K562 (cell line): ENCODE measurements at regions not wholly inside any gene's neighbourhood (a gene's known extent, or its start where the extent isn't known, plus 50 kb on each side); places are given as distances from the start of the nearest gene placed in this dataset.

ENCODE experiments used
- ATAC-seq: fragments of 200-7000 bp; cut with Tn5 transposase; 3 replicates; pipeline ENCODE4 v1.9.1; 2020; ENCODE audit warnings: moderate library complexity
- BruUV-seq: library from RNA; stranded (reverse); fragments of 400-500 nt; replicated peaks from 2 replicates; lab custom pipeline; 2021; lab: Mats Ljungman, UMichigan
- CTCF ChIA-PET: fragments of 300-600 bp; formaldehyde crosslinking; extraction: SDS; loops from one replicate; lab custom pipeline; 2021; ENCODE audit warnings: low intra/inter-chr PET ratio; lab: Yijun Ruan, JAX
- POLR2A ChIA-PET: fragments of 300-600, 350-650 bp; sonication (Branson Sonifier 250); formaldehyde crosslinking; extraction: SDS; loops from one replicate; lab custom pipeline; 2021; ENCODE audit warnings: antibody characterized with exemption, inconsistent platforms; lab: Yijun Ruan, JAX
- DNase-seq, 4 experiments: peaks; one replicate each; pipeline versions ENCODE4 v3.0.0 to v3.0.0-alpha.2; 2011 to 2018; ENCODE audit warnings: low spot score in 3 of 4, mixed read lengths in 3 of 4; ENCODE audit errors: extremely low read depth in 1 of 4
- FAIRE-seq: peaks from 2 replicates; lab custom pipeline; 2011; peaks lifted over from hg19 to GRCh38; lab: Jason Lieb, UNC
- H2AFZ ChIP-seq: 2 replicates; pipeline ENCODE4 v1.6.0; 2011; ENCODE audit warnings: low read depth, low read length, control low read depth, inconsistent platforms
- H3K27ac ChIP-seq: fragments of 200-600 bp; 3 replicates; pipeline ENCODE4 v1.8.0; 2011; ENCODE audit warnings: low read depth, mild to moderate bottlenecking, control low read depth, inconsistent platforms, low read length, moderate library complexity, mixed read lengths; ENCODE audit errors: extremely low read depth
- H3K27me3 ChIP-seq, 2 experiments: fragments of 300-600 bp in 1 of 2; 2 replicates in 1 of 2; 3 replicates in 1 of 2; pipeline versions ENCODE4 v1.6.0 to v1.8.0; 2011; ENCODE audit warnings: inconsistent platforms in 2 of 2, low read length in 2 of 2, mild to moderate bottlenecking in 1 of 2, mixed read lengths in 1 of 2, moderate library complexity in 1 of 2; ENCODE audit not compliant: control insufficient read depth in 2 of 2, insufficient read depth in 2 of 2
- H3K36me3 ChIP-seq: fragments of 300-600 bp; 3 replicates; pipeline ENCODE4 v1.8.0; 2011; ENCODE audit warnings: mild to moderate bottlenecking, low read length, inconsistent platforms; ENCODE audit not compliant: control insufficient read depth, insufficient read depth
- H3K4me1 ChIP-seq, 2 experiments: fragments of 200-600 bp in 1 of 2; replicated peaks in 1 of 2; 2 replicates in 1 of 2; 3 replicates in 1 of 2; pipeline versions ENCODE4 v1.5.1 to v1.8.0; 2011; ENCODE audit warnings: inconsistent platforms in 2 of 2, low read length in 2 of 2, mild to moderate bottlenecking in 1 of 2, mixed read lengths in 1 of 2, moderate library complexity in 1 of 2; ENCODE audit not compliant: control insufficient read depth in 2 of 2, insufficient read depth in 2 of 2
- H3K4me2 ChIP-seq: 2 replicates; pipeline ENCODE4 v1.6.1; 2011; ENCODE audit warnings: low read length, control low read depth, inconsistent platforms, mixed read lengths; ENCODE audit not compliant: insufficient read depth
- H3K4me3 ChIP-seq: fragments of 200-600 bp; sonication (generic), shearing (Covaris generic); 2 replicates; pipeline ENCODE4 v1.5.1; 2016; ENCODE audit warnings: control low read depth, inconsistent platforms
- H3K79me2 ChIP-seq: fragments of 200-600 bp; 3 replicates; pipeline ENCODE4 v1.8.0; 2011; ENCODE audit warnings: low read length, inconsistent platforms; ENCODE audit not compliant: control insufficient read depth, insufficient read depth
- H3K9ac ChIP-seq, 2 experiments: 2 replicates each; pipeline versions ENCODE4 v1.6.0 to v1.6.1; 2011; ENCODE audit warnings: low read depth in 2 of 2, low read length in 2 of 2, control low read depth in 1 of 2, inconsistent platforms in 1 of 2, mild to moderate bottlenecking in 1 of 2, mixed read lengths in 1 of 2; ENCODE audit not compliant: insufficient read depth in 1 of 2
- H3K9me1 ChIP-seq: one replicate; pipeline ENCODE4 v1.6.0; 2011; ENCODE audit warnings: inconsistent platforms, mild to moderate bottlenecking, low read length, moderate library complexity; ENCODE audit not compliant: control insufficient read depth, insufficient read depth
- H3K9me3 ChIP-seq: replicated peaks from 2 replicates; pipeline ENCODE4 v1.5.1; 2011; ENCODE audit warnings: low read depth, low read length, inconsistent platforms; ENCODE audit not compliant: control insufficient read depth, insufficient read depth
- H4K20me1 ChIP-seq: replicated peaks from 2 replicates; pipeline ENCODE4 v1.6.1; 2011; ENCODE audit warnings: low read length, inconsistent platforms, mixed read lengths; ENCODE audit not compliant: control insufficient read depth, insufficient read depth
- NR2C1 ChIP-seq, 2 experiments: fragments of 450-650 bp; IDR thresholded peaks; 2 replicates each; pipeline ENCODE4 v1.6.1; 2017; ENCODE audit warnings: mild to moderate bottlenecking in 2 of 2, antibody characterized with exemption in 1 of 2, inconsistent platforms in 1 of 2, missing compliant biosample characterization in 1 of 2, missing genetic modification characterization in 1 of 2
- RFX7 ChIP-seq: fragments of 250-450 bp; sonication (Bioruptor Pico); IDR thresholded peaks from 2 replicates; pipeline ENCODE4 v1.5.1; 2021; ENCODE audit warnings: mild to moderate bottlenecking
- SMAD2 ChIP-seq: fragments of 150-350 bp; IDR thresholded peaks from 2 replicates; pipeline ENCODE4 v1.6.1; 2014; ENCODE audit warnings: low read depth, mild to moderate bottlenecking, low read length
- ZBED1 ChIP-seq: IDR thresholded peaks from 2 replicates; pipeline ENCODE4 v1.6.1; 2014
- ZBTB1 ChIP-seq: sonication (generic); formaldehyde crosslinking; IDR thresholded peaks from 2 replicates; pipeline ENCODE4 v1.8.1; 2023; ENCODE audit warnings: missing genetic modification reagents, low read depth, mild to moderate bottlenecking, borderline replicate concordance
- ZBTB11 ChIP-seq, 3 experiments: fragments of 200-800 bp in 1 of 3; fragments of 250-450 bp in 1 of 3; fragments of 450-650 bp in 1 of 3; sonication (Bioruptor Pico) in 1 of 3; sonication (Bioruptor generic) in 1 of 3; formaldehyde crosslinking in 1 of 3; IDR thresholded peaks; 2 replicates each; pipeline versions ENCODE4 v1.6.1 to v1.8.0; 2016 to 2022; ENCODE audit warnings: mild to moderate bottlenecking in 2 of 3, missing genetic modification characterization in 2 of 3, missing compliant biosample characterization in 1 of 3, moderate library complexity in 1 of 3
- ZBTB40 ChIP-seq, 2 experiments: fragments of 450-650 bp in 1 of 2; sonication (generic) in 1 of 2; formaldehyde crosslinking in 1 of 2; IDR thresholded peaks; 2 replicates each; pipeline versions ENCODE4 v1.7.1 to v1.9.0; 2016 to 2022; ENCODE audit warnings: inconsistent platforms in 1 of 2, mild to moderate bottlenecking in 1 of 2, missing genetic modification reagents in 1 of 2
- ZNF12 ChIP-seq: sonication (generic); formaldehyde crosslinking; IDR thresholded peaks from 2 replicates; pipeline ENCODE4 v1.4.0; 2020; ENCODE audit warnings: mild to moderate bottlenecking, missing genetic modification reagents
- ZNF589 ChIP-seq: fragments of 200-800 bp; sonication (Bioruptor generic); IDR thresholded peaks from 2 replicates; pipeline ENCODE4 v1.6.1; 2016; ENCODE audit warnings: low read depth, missing genetic modification characterization, missing compliant biosample characterization
- in situ Hi-C: fragments of 300-500 bp; cut with MboI; formaldehyde crosslinking; loops from 4 replicates; pipeline ENCODE4 v1.15.0; 2018; ENCODE audit warnings: inconsistent platforms, mixed read lengths
- intact Hi-C: fragments of 100-400 bp; cut with micrococcal nuclease; formaldehyde crosslinking; loops from 2 replicates; pipeline ENCODE4 v1.14.2; 2022

DNA sequence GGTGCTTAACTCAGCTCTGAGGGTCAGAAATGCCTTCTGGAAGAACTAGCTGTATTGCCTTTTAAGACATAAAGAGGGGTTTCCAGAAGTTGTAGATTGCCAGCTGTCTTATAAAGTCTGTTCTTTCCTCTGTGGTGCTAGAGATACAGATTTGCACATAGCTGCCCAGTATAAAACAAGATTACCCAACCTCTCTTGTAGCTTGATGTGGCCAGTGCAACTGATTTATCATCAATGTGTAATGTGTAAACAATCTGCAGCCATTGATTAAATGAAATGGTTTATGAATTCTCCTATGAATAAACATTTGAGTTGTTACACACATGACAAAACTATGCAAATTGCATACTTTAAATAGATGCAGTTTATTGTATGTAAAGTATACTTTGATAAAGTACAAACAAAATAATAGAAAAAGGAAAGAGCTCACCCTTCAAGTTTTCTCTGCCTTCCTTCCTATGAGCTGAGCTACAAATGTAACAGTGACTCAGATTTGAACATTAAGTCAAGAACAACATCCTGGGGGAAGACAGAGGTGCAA, 195.2 kb downstream of the TMEM26 start:
- Histone ChIP-seq H2AFZ (no peak overlapping the region), H3K9me3 (no peaks in the 10 kb centered on the region), H3K79me2 (no peaks in the 10 kb centered on the region), H3K4me2 (no peak overlapping the region), H3K27me3 (peaks cover 0 to 5% of the 10 kb centered on the region in 2 experiments; a peak in 1 of 5 replicates), H3K9me1 (no peaks in the 10 kb centered on the region), H4K20me1 (no peaks in the 10 kb centered on the region), H3K4me1 (no peaks in the 10 kb centered on the region), H3K4me3 (no peak overlapping the region), H3K9ac (no peak overlapping the region), H3K27ac (no peak overlapping the region), H3K36me3 (no peaks in the 10 kb centered on the region)
- no peak for FAIRE-seq
- no peak for DNase-seq
- intact Hi-C loops: no loop called here
- in situ Hi-C loops: no loop called here
- CTCF ChIA-PET: no interaction called here
- no TSS peak for BruUV-seq
- POLR2A ChIA-PET: no interaction called here
- no peak for ATAC-seq
- TF ChIP-seq ZNF12 (CRISPR knock-in tag) (no peak), ZBTB40 (IDR thresholded peaks at IDR 0.05) (no peak), ZBTB40 (CRISPR knock-in tag; IDR thresholded peaks at IDR 0.05) (no peak), ZNF589 (no peak), RFX7 (CRISPR knock-in tag) (no peak), ZBED1 (no peak), NR2C1 (IDR thresholded peaks at IDR 0.05) (no peak), NR2C1 (tag; IDR thresholded peaks at IDR 0.05) (no peak), ZBTB11 (CRISPR knock-in tag; IDR thresholded peaks at IDR 0.05) (no peak), ZBTB1 (CRISPR knock-in tag) (no peak), SMAD2 (no peak)
